NCI-H2227 (cell line): ENCODE measurements at regions not wholly inside any gene's neighbourhood (a gene's known extent, or its start where the extent isn't known, plus 50 kb on each side); places are given as distances from the start of the nearest gene placed in this dataset.
A peak's percentile ranks its signal among the peaks of the same experiment; 100 is the strongest.

Experiments
- DNase-seq: peaks from one replicate; lab custom pipeline; 2025; ENCODE audit not compliant: unreplicated experiment; lab: John Stamatoyannopoulos, UW

GRCh38 chr20:11032611-11033010, 358.8 kb upstream of the JAG1 start:
- DNase-seq, result no peak

DNA sequence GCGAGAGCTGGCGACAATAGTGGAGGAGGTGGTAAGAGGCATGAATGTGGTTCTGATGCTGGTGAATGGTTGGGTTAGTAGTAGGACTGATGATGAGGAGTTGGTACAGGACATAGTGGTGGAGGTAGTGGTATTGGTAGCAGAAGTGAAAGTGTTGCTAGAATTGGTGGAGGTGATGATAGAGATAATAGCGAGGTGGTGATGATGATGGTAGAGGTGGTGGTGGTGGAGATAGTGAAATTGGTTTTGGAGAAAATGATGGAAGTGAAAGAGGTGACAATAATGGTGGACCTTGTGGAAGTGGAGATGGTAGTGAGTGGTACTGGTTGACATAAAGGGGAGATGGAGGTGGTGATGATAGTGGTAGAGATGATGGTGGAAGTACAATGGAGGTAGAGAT, 360.2 kb upstream of the JAG1 start:
- no peak for DNase-seq

DNA sequence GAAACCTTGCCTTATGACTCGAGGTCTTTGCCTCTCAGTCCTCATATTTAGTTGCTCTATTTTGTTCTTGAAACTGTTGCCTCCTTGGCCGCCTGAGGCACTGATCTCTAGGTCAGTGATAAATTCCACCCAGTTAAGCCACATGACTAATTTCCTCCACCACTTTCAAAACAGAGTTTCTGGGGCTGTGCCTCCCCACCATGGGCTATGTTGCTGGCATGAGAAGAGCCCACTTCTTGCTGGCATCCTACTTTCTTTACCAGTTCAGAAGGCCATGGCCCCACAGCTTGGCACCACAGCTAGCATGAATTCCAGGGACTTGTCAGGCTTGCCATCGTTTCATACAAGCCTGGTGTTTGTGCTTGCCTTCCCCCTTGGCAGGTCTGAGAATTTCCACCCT, 361.4 kb upstream of the JAG1 start:
- DNase-seq, result no peak

DNA sequence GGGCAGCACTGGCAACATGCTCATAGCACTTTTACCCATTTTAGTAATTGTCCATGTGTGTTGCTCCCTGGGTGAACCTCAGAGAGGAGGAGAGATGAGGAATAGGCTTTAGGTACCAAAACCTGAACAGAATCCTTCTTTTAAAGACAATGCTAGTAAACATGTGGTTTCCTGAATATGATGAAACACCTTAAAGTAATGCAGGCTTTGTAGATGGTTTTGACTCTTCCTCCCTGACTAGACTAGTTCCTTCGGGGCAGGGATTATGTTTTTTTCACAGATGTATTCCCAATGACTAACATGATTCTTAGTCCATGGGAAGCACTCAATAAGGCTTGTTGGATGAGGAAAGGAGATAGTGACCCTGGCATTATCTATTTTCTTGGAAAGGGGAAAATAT, 367.6 kb upstream of the JAG1 start:
- DNase-seq, result no peak

GRCh38 chr20:11043001-11043400, 369.2 kb upstream of the JAG1 start:
- no peak for DNase-seq

DNA sequence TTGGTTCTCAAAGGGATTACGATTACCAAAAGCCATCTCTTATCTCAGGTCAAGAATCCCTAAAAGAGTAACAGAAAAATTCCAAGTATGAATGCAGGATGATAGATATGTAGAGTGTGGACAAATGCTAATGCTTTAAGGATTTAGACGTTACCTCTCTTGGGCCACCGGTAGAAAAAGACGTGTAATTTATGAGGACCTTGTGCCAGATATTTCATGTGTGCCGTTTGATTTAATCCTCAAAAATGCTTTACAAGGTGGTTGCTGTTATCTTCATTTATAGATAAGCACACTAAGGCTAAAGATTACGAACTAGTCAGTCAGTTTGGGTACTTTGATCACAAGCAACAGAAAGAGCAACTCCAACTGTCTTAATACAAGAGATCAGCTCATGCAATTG, 370.8 kb upstream of the JAG1 start:
- no peak for DNase-seq

- no peak for DNase-seq
Observed at GRCh38 chr20:11045412-11046175, 371.8 kb upstream of the JAG1 start.

GRCh38 chr20:11047559-11047958, 373.8 kb upstream of the JAG1 start:
- no peak for DNase-seq

DNA sequence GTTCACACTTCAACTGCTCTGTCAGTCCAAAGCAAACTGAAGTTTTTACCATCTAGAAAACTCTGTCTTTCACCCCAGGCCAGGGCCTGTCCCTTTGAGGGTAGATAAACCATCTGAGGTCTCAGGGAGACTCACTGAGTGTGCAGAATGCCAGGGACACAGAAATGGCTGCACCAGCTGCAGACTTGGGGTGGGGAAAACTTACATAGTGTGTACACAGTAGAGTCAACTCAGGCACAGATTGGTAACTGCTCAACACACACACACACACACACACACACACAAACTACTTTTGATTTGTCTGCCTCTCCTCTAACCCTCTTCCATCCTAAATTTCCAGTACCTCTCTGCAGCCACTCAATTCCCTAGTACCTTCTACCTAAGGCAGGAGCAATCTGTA, 374.9 kb upstream of the JAG1 start:
- no peak for DNase-seq

DNA sequence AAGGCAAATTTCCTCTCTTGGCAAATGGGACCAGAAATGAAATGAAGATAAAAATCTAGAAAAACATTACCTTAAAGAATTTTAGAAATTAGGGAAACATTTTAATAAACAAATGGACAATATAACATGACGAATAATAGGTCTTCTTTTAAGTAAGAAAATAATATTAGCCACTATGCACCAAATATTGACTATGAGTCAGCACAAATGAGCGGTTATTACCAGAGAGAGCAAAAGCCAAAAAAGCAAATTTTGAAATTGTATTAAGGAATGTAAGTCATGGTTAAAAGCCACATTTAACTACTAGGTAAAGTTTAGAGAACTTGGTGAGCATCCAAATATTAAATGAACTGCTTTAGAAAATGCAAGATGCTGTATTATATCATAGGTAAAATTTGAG, 376.6 kb upstream of the JAG1 start:
- no peak for DNase-seq

DNA sequence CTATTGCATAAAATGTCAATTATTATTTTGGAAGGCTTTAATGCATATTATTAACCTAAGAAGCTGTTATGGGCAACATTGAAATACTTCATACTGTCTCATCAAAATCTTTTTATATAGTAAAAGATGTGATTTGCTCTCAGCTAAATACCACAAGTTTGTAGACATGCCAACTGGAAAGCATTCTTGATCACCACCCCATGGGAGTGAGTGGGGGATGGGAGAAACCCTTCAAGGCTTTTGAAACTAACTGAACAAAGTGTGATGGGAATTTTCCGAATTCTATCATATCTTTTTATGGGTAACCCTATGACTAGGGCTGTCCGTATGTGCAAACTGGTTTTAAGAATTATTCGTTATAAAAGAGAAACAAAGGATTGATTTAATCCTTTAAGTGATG, 377.3 kb upstream of the JAG1 start:
- DNase-seq, result no peak

DNA sequence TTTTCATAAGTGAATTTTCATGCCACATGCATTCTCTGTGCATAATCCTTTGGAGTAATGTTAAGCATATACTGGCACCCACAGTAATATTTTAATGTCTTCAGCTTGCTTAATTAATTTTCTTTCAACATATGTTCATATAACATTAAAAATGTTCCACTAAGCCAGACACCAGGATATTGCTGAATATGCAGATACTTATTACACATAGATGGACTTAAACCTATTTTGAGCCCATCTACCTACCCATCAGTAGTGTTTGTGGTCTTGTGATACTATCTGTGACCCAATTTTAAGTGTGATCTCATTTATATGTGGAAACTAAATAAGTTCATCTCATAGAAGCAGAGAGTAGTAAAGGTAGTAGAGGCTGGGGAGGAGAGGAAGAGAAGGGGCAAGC, 379.5 kb upstream of the JAG1 start:
- no peak for DNase-seq

DNA sequence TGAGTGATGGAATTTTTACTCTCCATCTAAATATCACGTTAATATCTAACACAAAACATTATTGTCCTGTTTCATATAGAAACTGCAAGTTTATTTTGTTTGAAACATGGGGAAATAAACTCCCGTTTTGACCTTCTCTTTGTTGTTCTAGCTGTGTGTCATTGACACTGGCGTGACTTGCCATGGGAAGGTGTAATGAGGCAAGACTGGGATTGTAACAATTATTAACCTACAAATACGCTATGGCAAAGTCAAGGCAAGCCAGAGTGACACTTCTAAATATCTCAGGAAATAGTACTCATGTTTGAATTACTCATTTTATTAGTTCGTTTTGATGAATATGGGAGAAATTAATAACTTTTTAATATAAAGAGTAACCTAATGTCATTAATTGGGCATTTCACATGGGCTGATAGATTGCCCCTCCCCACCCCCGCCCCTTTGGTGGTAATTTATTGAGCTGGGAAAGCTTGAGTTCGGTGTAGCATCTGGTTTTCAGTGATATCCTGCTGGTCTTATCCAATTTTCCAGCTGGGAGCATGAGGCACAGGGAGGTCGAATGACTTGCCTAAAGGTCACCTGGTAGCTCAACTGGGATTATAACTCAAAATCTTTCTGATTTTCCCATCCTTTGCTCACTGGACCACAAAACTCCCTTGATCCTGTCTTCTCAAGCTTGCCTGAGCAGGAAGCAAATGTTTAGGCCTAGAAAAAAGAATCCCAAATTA, 380.6 kb upstream of the JAG1 start:
- DNase-seq, result no peak

- DNase-seq, result no peak
Observed at GRCh38 chr20:11056414-11056813, 382.6 kb upstream of the JAG1 start.

DNA sequence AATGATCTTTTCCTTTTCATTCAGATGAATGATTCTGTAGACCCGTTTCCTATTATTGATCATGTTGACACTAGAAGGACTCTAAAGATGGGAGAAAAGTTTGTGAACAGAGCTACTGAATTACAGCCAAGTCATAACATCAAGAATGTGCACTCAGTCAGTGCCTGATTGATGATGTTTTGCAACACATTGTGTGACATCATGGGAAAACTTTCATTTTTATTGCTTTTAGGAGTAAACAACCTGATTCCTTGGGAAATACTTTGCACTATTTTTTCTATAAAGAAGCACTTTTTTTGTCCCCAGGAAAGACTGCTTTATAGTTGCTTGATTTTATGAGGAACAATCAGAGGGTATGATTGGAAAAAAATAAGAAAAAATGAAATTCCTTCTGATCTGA, 383.8 kb upstream of the JAG1 start:
- DNase-seq, result no peak

GRCh38 chr20:11059659-11060058, 385.9 kb upstream of the JAG1 start:
- no peak for DNase-seq

DNA sequence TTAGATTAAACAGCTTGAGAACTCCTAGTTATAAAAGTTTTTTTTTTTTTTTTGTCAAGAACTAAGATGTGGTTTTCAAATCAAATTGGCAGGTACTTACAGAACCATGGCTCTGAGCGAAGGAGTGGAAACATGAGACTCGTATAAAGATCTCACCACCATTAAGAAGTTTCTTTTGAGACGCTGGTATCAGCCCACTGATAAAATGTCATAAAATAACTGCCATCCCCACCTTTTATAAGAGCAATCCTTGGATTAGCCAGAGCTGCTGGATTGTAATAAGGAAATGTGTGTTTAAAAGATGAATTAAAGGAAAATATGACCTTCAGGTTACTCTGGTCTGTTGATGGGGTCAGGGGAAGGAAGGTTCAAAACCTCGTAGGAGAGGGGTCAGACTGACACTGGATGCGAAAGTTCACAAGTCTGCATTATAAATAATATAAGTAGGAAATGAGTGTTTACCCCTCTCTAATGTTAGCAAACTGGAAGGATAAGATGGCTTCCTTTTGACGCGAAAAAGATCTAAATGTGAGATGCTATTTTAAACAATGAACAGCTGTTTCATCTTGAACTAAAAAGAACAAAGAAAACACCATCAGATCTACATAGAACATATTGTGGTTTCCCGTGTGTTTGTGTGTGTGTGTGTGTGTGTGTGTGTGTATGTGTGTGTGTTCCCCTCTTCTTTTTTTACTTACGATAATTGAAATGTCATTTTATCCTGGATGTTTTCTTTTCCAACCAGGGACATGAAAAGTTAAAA, 386.8 kb upstream of the JAG1 start:
- no peak for DNase-seq

DNA sequence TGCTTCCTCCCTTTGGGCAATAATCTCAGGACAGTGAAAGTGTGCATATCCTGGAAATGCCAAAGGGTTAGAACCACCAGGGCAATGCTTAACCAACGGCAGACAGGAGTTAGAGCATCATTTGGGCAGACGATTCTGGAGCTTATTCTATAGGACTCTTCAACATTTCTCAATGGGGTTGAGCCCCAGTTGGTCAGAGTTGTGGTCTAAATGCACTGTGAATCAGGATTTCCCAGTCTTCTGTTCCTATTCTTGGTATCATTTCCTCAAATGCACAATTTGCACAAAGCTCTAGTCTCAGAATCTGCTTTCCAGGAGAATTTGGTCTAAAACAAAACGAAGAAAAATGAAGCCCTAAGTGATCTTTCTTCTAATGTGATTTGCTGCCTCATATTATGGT, 389.6 kb upstream of the JAG1 start:
- DNase-seq, result no peak

DNA sequence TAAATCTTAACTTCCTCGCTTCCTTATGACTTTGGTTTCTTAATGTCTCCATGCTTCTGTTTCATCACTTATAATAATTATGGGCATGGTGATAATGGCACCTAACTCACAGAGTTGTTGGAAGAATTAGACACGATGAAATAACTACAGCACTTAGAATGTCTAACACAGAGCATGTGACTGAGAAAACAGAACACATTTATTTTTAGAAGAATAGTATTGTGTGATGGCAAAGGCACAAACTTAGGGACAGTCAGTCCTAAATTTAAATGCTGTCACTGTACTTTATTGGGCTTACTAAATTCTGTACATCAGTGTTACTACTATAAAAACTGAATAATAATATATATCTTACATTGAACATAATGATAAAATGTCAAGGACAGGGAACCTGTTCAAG, 391.1 kb upstream of the JAG1 start:
- DNase-seq, result no peak

DNA sequence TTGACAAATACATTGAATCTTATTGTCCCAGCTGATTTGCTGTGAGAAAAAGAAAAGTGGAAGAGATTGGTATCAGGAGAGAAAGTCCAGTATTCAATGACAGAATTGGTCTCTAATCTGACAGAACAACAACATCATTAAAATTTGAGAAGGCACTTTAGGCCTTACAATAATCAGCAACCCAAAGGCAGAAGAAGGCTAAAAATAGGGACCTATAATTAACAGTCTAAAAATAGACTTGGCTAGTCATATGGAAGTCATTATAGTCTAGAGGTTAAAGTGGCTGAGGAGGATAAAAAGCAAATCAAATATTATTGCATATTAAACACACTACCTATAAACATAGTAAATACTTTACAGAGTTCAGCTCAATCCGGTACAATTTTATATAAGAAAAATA, 393.6 kb upstream of the JAG1 start:
- peak; percentile 3 for DNase-seq

GRCh38 chr20:11072982-11073381, 399.2 kb upstream of the JAG1 start:
- no peak for DNase-seq
